ENCODE measurements at regions not wholly inside any gene's neighbourhood (a gene's known extent, or its start where the extent isn't known, plus 50 kb on each side); places are given as distances from the start of the nearest gene placed in this dataset.
"Not testable (repeated sequence)": the region's sequence is repeated elsewhere in the genome, so short reads cannot be mapped to it uniquely, and the experiment has no call there.

- Histone ChIP-seq H3K36me3 (ENCODE audit: control insufficient read depth in 1 of 2, insufficient read depth in 2 of 2, low read length in 1 of 2) (no peaks in the 10 kb centered on the region), H3K9me3 (ENCODE audit: control insufficient read depth, low read length) (peaks cover 2% of the 10 kb centered on the region), H3K4me3 (ENCODE audit: low read length in 2 of 2) (no peak overlapping the region), H3K27ac (ENCODE audit: low read depth in 1 of 2, low read length in 2 of 2) (no peak overlapping the region), H3K4me1 (ENCODE audit: control insufficient read depth in 1 of 2, insufficient read depth in 2 of 2, low read length in 2 of 2) (no peaks in the 10 kb centered on the region), H3K27me3 (ENCODE audit: control insufficient read depth in 1 of 2, insufficient read depth in 2 of 2, low read length in 1 of 2) (no peaks in the 10 kb centered on the region)
- DNase-seq (no peak), ATAC-seq (ENCODE audit: low FRiP score) (no peak)
- 24 to 34% methylated on average over 2 of the region's 2 CpGs for WGBS, 2 donors
- intact Hi-C loops (cut with DNase I), result no loop called here
Measured at GRCh38 chr4:104549736-104550135, 55.0 kb upstream of the CXXC4 start.

GRCh38 chr4:104559502-104559901 lies 64.8 kb upstream of the CXXC4 start:
- Histone ChIP-seq H3K4me3 (ENCODE audit: low read length in 2 of 2) (no peak overlapping the region), H3K27ac (ENCODE audit: low read depth in 1 of 2, low read length in 2 of 2) (no peak overlapping the region), H3K36me3 (ENCODE audit: control insufficient read depth in 1 of 2, insufficient read depth in 2 of 2, low read length in 1 of 2) (no peaks in the 10 kb centered on the region), H3K4me1 (ENCODE audit: control insufficient read depth in 1 of 2, insufficient read depth in 2 of 2, low read length in 2 of 2) (no peaks in the 10 kb centered on the region), H3K27me3 (ENCODE audit: control insufficient read depth in 1 of 2, insufficient read depth in 2 of 2, low read length in 1 of 2) (no peaks in the 10 kb centered on the region), H3K9me3 (ENCODE audit: control insufficient read depth, low read length) (no peaks in the 10 kb centered on the region)
- intact Hi-C loops (cut with DNase I), result no loop called here
- ATAC-seq (ENCODE audit: low FRiP score), result no peak
- no peak for DNase-seq
- WGBS, 2 donors, result 73 to 85% methylated on average over 1 of the region's 1 CpG

- no peak for ATAC-seq (ENCODE audit: low FRiP score)
- intact Hi-C loops (cut with DNase I), result no loop called here
- 87 to 89% methylated on average over 2 of the region's 2 CpGs for WGBS, 2 donors
Measured at GRCh38 chr4:104571341-104571740, 76.6 kb upstream of the CXXC4 start.

GRCh38 chr4:104574371-104574770 lies 79.7 kb upstream of the CXXC4 start:
- 70 to 71% methylated on average over 4 of the region's 4 CpGs for WGBS, 2 donors
- intact Hi-C loops (cut with DNase I), result no loop called here
- Histone ChIP-seq H3K9me3 (ENCODE audit: control insufficient read depth, low read length) (no peaks in the 10 kb centered on the region), H3K27me3 (ENCODE audit: control insufficient read depth in 1 of 2, insufficient read depth in 2 of 2, low read length in 1 of 2) (no peaks in the 10 kb centered on the region), H3K36me3 (ENCODE audit: control insufficient read depth in 1 of 2, insufficient read depth in 2 of 2, low read length in 1 of 2) (no peaks in the 10 kb centered on the region), H3K4me1 (ENCODE audit: control insufficient read depth in 1 of 2, insufficient read depth in 2 of 2, low read length in 2 of 2) (no peaks in the 10 kb centered on the region), H3K27ac (ENCODE audit: low read depth in 1 of 2, low read length in 2 of 2) (no peak overlapping the region), H3K4me3 (ENCODE audit: low read length in 2 of 2) (no peak overlapping the region)
- DNase-seq, result no peak
- ATAC-seq (ENCODE audit: low FRiP score), result no peak

More at GRCh38 chr4:104571341-104571740, 76.6 kb upstream of the CXXC4 start:
- Histone ChIP-seq H3K27ac (ENCODE audit: low read depth in 1 of 2, low read length in 2 of 2) (no peak overlapping the region), H3K9me3 (ENCODE audit: control insufficient read depth, low read length) (no peaks in the 10 kb centered on the region), H3K4me1 (ENCODE audit: control insufficient read depth in 1 of 2, insufficient read depth in 2 of 2, low read length in 2 of 2) (no peaks in the 10 kb centered on the region), H3K36me3 (ENCODE audit: control insufficient read depth in 1 of 2, insufficient read depth in 2 of 2, low read length in 1 of 2) (no peaks in the 10 kb centered on the region), H3K4me3 (ENCODE audit: low read length in 2 of 2) (no peak overlapping the region), H3K27me3 (ENCODE audit: control insufficient read depth in 1 of 2, insufficient read depth in 2 of 2, low read length in 1 of 2) (no peaks in the 10 kb centered on the region)
- DNase-seq, result no peak

GRCh38 chr4:104575278-104575677 lies 80.6 kb upstream of the CXXC4 start:
- no peak for ATAC-seq (ENCODE audit: low FRiP score)
- intact Hi-C loops (cut with DNase I), result no loop called here
- Histone ChIP-seq H3K36me3 (ENCODE audit: control insufficient read depth in 1 of 2, insufficient read depth in 2 of 2, low read length in 1 of 2) (no peaks in the 10 kb centered on the region), H3K27ac (ENCODE audit: low read depth in 1 of 2, low read length in 2 of 2) (no peak overlapping the region), H3K4me1 (ENCODE audit: control insufficient read depth in 1 of 2, insufficient read depth in 2 of 2, low read length in 2 of 2) (no peaks in the 10 kb centered on the region), H3K27me3 (ENCODE audit: control insufficient read depth in 1 of 2, insufficient read depth in 2 of 2, low read length in 1 of 2) (no peaks in the 10 kb centered on the region), H3K4me3 (ENCODE audit: low read length in 2 of 2) (no peak overlapping the region), H3K9me3 (ENCODE audit: control insufficient read depth, low read length) (no peaks in the 10 kb centered on the region)
- DNase-seq, result no peak
- 68 to 73% methylated on average over 1 of the region's 1 CpG for WGBS, 2 donors

- H3K4me1 ChIP-seq (ENCODE audit: control insufficient read depth in 1 of 2, insufficient read depth in 2 of 2, low read length in 2 of 2), result no peaks in the 10 kb centered on the region
- H3K27ac ChIP-seq (ENCODE audit: low read depth in 1 of 2, low read length in 2 of 2), result no peak overlapping the region
- no peaks in the 10 kb centered on the region for H3K36me3 ChIP-seq (ENCODE audit: control insufficient read depth in 1 of 2, insufficient read depth in 2 of 2, low read length in 1 of 2)
- H3K4me3 ChIP-seq (ENCODE audit: low read length in 2 of 2), result no peak overlapping the region
- no peak for ATAC-seq (ENCODE audit: low FRiP score)
- no peak for DNase-seq
- intact Hi-C loops (cut with DNase I), result no loop called here
- H3K9me3 ChIP-seq (ENCODE audit: control insufficient read depth, low read length), result no peaks in the 10 kb centered on the region
- no peaks in the 10 kb centered on the region for H3K27me3 ChIP-seq (ENCODE audit: control insufficient read depth in 1 of 2, insufficient read depth in 2 of 2, low read length in 1 of 2)
Measured at GRCh38 chr4:104577405-104577804, 82.7 kb upstream of the CXXC4 start.

GRCh38 chr4:104581476-104581875 lies 86.8 kb upstream of the CXXC4 start:
- intact Hi-C loops (cut with DNase I); H3K4me3 ChIP-seq (ENCODE audit: low read length in 2 of 2); H3K9me3 ChIP-seq (ENCODE audit: control insufficient read depth, low read length); H3K27ac ChIP-seq (ENCODE audit: low read depth in 1 of 2, low read length in 2 of 2); ATAC-seq (ENCODE audit: low FRiP score); H3K4me1 ChIP-seq (ENCODE audit: control insufficient read depth in 1 of 2, insufficient read depth in 2 of 2, low read length in 2 of 2); H3K36me3 ChIP-seq (ENCODE audit: control insufficient read depth in 1 of 2, insufficient read depth in 2 of 2, low read length in 1 of 2); H3K27me3 ChIP-seq (ENCODE audit: control insufficient read depth in 1 of 2, insufficient read depth in 2 of 2, low read length in 1 of 2); DNase-seq: not testable (repeated sequence)
- 94 to 96% methylated on average over 10 to 11 of the region's 16 CpGs for WGBS, 2 donors

- H3K36me3 ChIP-seq (ENCODE audit: control insufficient read depth in 1 of 2, insufficient read depth in 2 of 2, low read length in 1 of 2); DNase-seq; intact Hi-C loops (cut with DNase I); ATAC-seq (ENCODE audit: low FRiP score); H3K27me3 ChIP-seq (ENCODE audit: control insufficient read depth in 1 of 2, insufficient read depth in 2 of 2, low read length in 1 of 2); H3K4me1 ChIP-seq (ENCODE audit: control insufficient read depth in 1 of 2, insufficient read depth in 2 of 2, low read length in 2 of 2); H3K4me3 ChIP-seq (ENCODE audit: low read length in 2 of 2); H3K9me3 ChIP-seq (ENCODE audit: control insufficient read depth, low read length); H3K27ac ChIP-seq (ENCODE audit: low read depth in 1 of 2, low read length in 2 of 2): not testable (repeated sequence)
- 91 to 93% methylated on average over 19 to 27 of the region's 27 CpGs for WGBS, 2 donors
Measured at GRCh38 chr4:104582056-104582455, 87.4 kb upstream of the CXXC4 start.

GRCh38 chr4:104589264-104589868 lies 94.7 kb upstream of the CXXC4 start:
- Histone ChIP-seq H3K36me3 (ENCODE audit: control insufficient read depth in 1 of 2, insufficient read depth in 2 of 2, low read length in 1 of 2) (no peaks in the 10 kb centered on the region), H3K4me3 (ENCODE audit: low read length in 2 of 2) (no peak overlapping the region), H3K4me1 (ENCODE audit: control insufficient read depth in 1 of 2, insufficient read depth in 2 of 2, low read length in 2 of 2) (no peaks in the 10 kb centered on the region), H3K27ac (ENCODE audit: low read depth in 1 of 2, low read length in 2 of 2) (no peak overlapping the region), H3K27me3 (ENCODE audit: control insufficient read depth in 1 of 2, insufficient read depth in 2 of 2, low read length in 1 of 2) (no peaks in the 10 kb centered on the region), H3K9me3 (ENCODE audit: control insufficient read depth, low read length) (no peaks in the 10 kb centered on the region)
- intact Hi-C loops (cut with DNase I), result no loop called here
- DNase-seq (no peak), ATAC-seq (ENCODE audit: low FRiP score) (no peak)
- WGBS, 2 donors, result 86 to 88% methylated on average over 1 of the region's 1 CpG

Data from aorta (tissue), 5 donors.